ENCODE measurements at regions not wholly inside any gene's neighbourhood (a gene's known extent, or its start where the extent isn't known, plus 50 kb on each side); places are given as distances from the start of the nearest gene placed in this dataset.

DNA sequence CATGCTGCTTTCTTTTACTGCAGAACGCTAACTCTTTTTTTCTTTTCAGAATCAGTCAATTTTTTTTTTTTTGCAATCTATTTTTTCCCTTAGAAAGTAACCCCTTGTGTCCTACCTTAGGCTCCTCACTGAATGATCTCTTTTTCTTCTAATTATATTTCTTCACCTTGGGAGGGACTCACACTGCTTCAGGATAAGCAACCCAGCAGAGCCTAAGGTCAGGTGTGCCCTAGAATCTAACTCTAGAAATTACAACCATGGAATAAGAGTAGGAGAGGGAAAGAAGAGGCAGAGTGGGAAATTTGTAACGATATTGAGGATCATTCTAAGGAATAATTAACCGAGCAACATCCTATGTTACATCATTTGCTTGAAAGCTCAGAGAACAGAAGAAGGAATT lies 564.0 kb upstream of the MEF2C start:
- WGBS (ENCODE audit: insufficient coverage), result 75% methylated on average over 1 of the region's 3 CpGs

DNA sequence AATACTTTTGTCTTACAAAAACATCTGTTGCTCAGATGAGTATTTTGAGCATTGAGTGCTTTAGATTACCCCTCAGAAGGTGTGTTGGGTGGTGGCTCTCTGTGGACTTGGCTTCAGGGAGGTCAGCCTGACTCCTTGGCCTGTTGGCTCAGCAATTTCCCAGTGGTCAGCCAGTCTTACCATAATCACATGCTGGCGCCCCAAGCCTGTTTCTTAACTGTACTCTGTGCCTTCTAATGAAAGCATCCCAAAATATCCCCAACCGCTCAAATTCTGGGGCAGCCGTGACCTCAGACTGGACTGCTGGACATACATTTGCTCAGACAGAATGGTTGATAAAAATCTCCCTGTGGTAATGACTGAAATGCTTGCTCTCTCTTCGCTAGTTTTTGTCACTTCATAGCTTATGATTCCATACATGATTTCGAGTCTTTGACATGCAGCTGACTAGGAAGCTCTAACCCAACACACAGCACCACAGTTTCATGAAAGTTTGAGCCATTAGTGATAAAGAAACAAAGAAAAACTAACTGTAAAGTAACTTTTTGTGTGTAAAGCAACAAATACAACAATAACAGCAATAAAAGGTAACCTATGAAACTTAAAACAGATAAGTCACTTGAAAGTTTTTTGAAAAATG lies 562.2 kb upstream of the MEF2C start:
- no peak overlapping the region for H3K27ac ChIP-seq (ENCODE audit: low read depth, low read length)
- no peak for DNase-seq (ENCODE audit: low read depth in 4 of 6, low spot score in 6 of 6)
- no peaks in the 10 kb centered on the region for H3K9me3 ChIP-seq (ENCODE audit: control insufficient read depth, insufficient read depth, low read length)
- H3K27me3 ChIP-seq (ENCODE audit: control insufficient read depth, insufficient read depth, low read length), result no peaks in the 10 kb centered on the region
- no peaks in the 10 kb centered on the region for H3K36me3 ChIP-seq (ENCODE audit: control insufficient read depth, insufficient read depth, low read length)
- 92% methylated on average over 4 of the region's 5 CpGs for WGBS (ENCODE audit: insufficient coverage)
- no peak overlapping the region for H3K4me3 ChIP-seq (ENCODE audit: low read depth, low read length)
- H3K4me1 ChIP-seq (ENCODE audit: control insufficient read depth, insufficient read depth, low read length), result no peaks in the 10 kb centered on the region

More for the DNA sequence above, 564.0 kb upstream of the MEF2C start:
- no peak overlapping the region for H3K27ac ChIP-seq (ENCODE audit: low read depth, low read length)
- H3K36me3 ChIP-seq (ENCODE audit: control insufficient read depth, insufficient read depth, low read length), result no peaks in the 10 kb centered on the region
- no peak overlapping the region for H3K4me3 ChIP-seq (ENCODE audit: low read depth, low read length)
- no peaks in the 10 kb centered on the region for H3K9me3 ChIP-seq (ENCODE audit: control insufficient read depth, insufficient read depth, low read length)
- no peak for DNase-seq (ENCODE audit: low read depth in 4 of 6, low spot score in 6 of 6)
- H3K4me1 ChIP-seq (ENCODE audit: control insufficient read depth, insufficient read depth, low read length), result no peaks in the 10 kb centered on the region
- no peaks in the 10 kb centered on the region for H3K27me3 ChIP-seq (ENCODE audit: control insufficient read depth, insufficient read depth, low read length)

- H3K4me3 ChIP-seq (ENCODE audit: low read depth, low read length), result no peak overlapping the region
- no peak overlapping the region for H3K27ac ChIP-seq (ENCODE audit: low read depth, low read length)
- DNase-seq (ENCODE audit: low read depth in 4 of 6, low spot score in 6 of 6), result no peak
- H3K9me3 ChIP-seq (ENCODE audit: control insufficient read depth, insufficient read depth, low read length), result no peaks in the 10 kb centered on the region
- H3K27me3 ChIP-seq (ENCODE audit: control insufficient read depth, insufficient read depth, low read length), result no peaks in the 10 kb centered on the region
- H3K4me1 ChIP-seq (ENCODE audit: control insufficient read depth, insufficient read depth, low read length), result no peaks in the 10 kb centered on the region
- no peaks in the 10 kb centered on the region for H3K36me3 ChIP-seq (ENCODE audit: control insufficient read depth, insufficient read depth, low read length)
- WGBS (ENCODE audit: insufficient coverage), result no CpG with 5 or more reads among the region's 3 CpGs
Measured at GRCh38 chr5:89444088-89444487, 561.1 kb upstream of the MEF2C start.

GRCh38 chr5:89443508-89443907 lies 560.5 kb upstream of the MEF2C start:
- Histone ChIP-seq H3K9me3 (ENCODE audit: control insufficient read depth, insufficient read depth, low read length) (no peaks in the 10 kb centered on the region), H3K36me3 (ENCODE audit: control insufficient read depth, insufficient read depth, low read length) (no peaks in the 10 kb centered on the region), H3K27me3 (ENCODE audit: control insufficient read depth, insufficient read depth, low read length) (no peaks in the 10 kb centered on the region), H3K4me3 (ENCODE audit: low read depth, low read length) (no peak overlapping the region), H3K27ac (ENCODE audit: low read depth, low read length) (no peak overlapping the region), H3K4me1 (ENCODE audit: control insufficient read depth, insufficient read depth, low read length) (no peaks in the 10 kb centered on the region)
- WGBS (ENCODE audit: insufficient coverage), result no CpG with 5 or more reads among the region's 1 CpG
- peak in 2 of 6 donors; percentile 12 to 45 for DNase-seq (ENCODE audit: low read depth in 4 of 6, low spot score in 6 of 6)

DNA sequence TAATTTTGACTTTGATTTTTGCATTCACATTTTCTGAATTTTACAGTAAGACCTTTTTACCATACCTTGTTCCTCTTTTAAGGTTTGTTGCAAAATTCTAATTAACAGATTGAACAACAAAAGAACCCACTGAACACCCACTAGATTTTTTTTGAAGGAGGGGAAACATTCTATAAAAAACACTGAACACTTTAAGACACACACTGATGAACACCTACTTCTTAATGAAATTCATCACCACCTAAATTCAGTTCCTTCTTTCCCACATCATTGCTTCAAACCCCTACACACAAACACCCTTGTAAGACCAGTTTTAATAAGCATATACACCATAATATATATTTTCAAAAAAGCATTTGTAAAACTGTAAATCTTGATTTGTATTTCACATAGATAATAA lies 559.0 kb upstream of the MEF2C start:
- Histone ChIP-seq H3K27ac (ENCODE audit: low read depth, low read length) (no peak overlapping the region), H3K4me3 (ENCODE audit: low read depth, low read length) (no peak overlapping the region), H3K27me3 (ENCODE audit: control insufficient read depth, insufficient read depth, low read length) (no peaks in the 10 kb centered on the region), H3K9me3 (ENCODE audit: control insufficient read depth, insufficient read depth, low read length) (no peaks in the 10 kb centered on the region), H3K4me1 (ENCODE audit: control insufficient read depth, insufficient read depth, low read length) (no peaks in the 10 kb centered on the region), H3K36me3 (ENCODE audit: control insufficient read depth, insufficient read depth, low read length) (no peaks in the 10 kb centered on the region)
- no peak for DNase-seq (ENCODE audit: low read depth in 4 of 6, low spot score in 6 of 6)

- Histone ChIP-seq H3K4me3 (ENCODE audit: low read depth, low read length) (no peak overlapping the region), H3K9me3 (ENCODE audit: control insufficient read depth, insufficient read depth, low read length) (no peaks in the 10 kb centered on the region), H3K27ac (ENCODE audit: low read depth, low read length) (no peak overlapping the region), H3K36me3 (ENCODE audit: control insufficient read depth, insufficient read depth, low read length) (no peaks in the 10 kb centered on the region), H3K27me3 (ENCODE audit: control insufficient read depth, insufficient read depth, low read length) (no peaks in the 10 kb centered on the region), H3K4me1 (ENCODE audit: control insufficient read depth, insufficient read depth, low read length) (no peaks in the 10 kb centered on the region)
- DNase-seq (ENCODE audit: low read depth in 4 of 6, low spot score in 6 of 6), result no peak
- WGBS (ENCODE audit: insufficient coverage), result no CpG with 5 or more reads among the region's 2 CpGs
Measured at GRCh38 chr5:89440670-89441069, 557.7 kb upstream of the MEF2C start.

DNA sequence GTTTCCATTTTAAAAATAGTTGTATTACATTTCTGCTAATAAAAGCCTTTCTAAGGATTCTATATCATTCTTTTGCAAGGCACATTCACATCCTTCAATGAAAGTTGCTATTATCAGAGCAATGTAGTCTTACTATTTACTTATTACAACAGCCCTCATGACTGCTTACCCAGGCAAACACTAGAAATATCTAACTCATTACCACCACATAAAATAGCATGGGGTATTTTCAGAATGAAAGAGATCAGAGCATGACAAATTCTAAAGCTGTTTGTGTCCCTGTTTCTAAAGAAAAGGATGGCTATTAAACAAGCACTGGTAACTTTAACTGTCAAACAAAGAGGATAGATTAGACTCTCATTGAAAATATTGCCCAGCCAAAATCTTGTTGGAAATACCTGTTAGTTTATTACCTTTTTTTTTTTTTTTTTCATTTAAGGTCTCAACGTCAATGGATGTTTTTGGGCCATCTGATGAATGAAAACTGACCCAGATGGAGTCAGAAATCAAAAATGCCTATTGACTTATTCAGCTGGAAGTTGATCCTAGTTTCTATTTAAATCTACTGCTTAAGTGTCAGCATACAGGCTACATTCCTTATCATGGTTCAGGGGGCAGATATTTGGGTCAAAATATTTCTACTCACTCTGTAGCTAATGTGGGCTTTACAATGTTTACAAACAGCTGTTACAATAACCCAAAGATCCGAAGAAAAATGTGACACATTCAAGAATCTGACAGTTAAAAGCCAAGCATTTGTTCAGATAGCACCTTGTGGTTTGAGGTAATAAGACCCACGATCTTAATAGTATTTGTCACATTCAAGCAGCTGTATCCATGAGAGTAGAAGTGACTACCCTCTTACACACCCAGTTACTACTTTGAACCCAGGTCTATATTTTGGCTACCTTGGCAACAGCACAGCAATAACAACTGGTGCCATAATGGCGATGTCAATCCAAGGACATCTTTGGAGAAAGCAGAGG lies 554.8 kb upstream of the MEF2C start:
- no peaks in the 10 kb centered on the region for H3K27me3 ChIP-seq (ENCODE audit: control insufficient read depth, insufficient read depth, low read length)
- DNase-seq (ENCODE audit: low read depth in 4 of 6, low spot score in 6 of 6), result peak in 1 of 6 donors; percentile 10
- no peaks in the 10 kb centered on the region for H3K9me3 ChIP-seq (ENCODE audit: control insufficient read depth, insufficient read depth, low read length)
- no peak overlapping the region for H3K4me3 ChIP-seq (ENCODE audit: low read depth, low read length)
- 100% methylated on average over 1 of the region's 4 CpGs for WGBS (ENCODE audit: insufficient coverage)
- H3K4me1 ChIP-seq (ENCODE audit: control insufficient read depth, insufficient read depth, low read length), result no peaks in the 10 kb centered on the region
- H3K27ac ChIP-seq (ENCODE audit: low read depth, low read length), result no peak overlapping the region
- H3K36me3 ChIP-seq (ENCODE audit: control insufficient read depth, insufficient read depth, low read length), result no peaks in the 10 kb centered on the region

DNA sequence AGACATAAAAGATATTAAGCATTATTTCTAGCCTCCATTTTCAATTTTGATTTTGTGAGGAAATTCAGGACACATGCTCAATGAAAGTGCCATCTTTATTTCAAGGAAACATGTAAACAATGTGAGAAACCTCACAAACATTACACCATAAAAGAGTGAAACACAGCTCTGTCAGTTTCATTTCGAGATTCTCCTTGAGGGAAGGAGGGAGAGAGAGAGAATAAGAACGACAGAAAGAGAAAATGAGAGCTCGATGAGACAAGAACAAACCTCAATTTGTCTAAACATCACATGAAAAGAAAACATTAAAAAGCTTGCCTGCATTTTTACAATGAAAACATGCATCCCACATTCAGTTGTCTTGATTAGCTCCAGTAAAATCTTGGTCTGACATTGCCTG lies 553.5 kb upstream of the MEF2C start:
- Histone ChIP-seq H3K27ac (ENCODE audit: low read depth, low read length) (no peak overlapping the region), H3K4me1 (ENCODE audit: control insufficient read depth, insufficient read depth, low read length) (no peaks in the 10 kb centered on the region), H3K9me3 (ENCODE audit: control insufficient read depth, insufficient read depth, low read length) (no peaks in the 10 kb centered on the region), H3K27me3 (ENCODE audit: control insufficient read depth, insufficient read depth, low read length) (no peaks in the 10 kb centered on the region), H3K4me3 (ENCODE audit: low read depth, low read length) (no peak overlapping the region), H3K36me3 (ENCODE audit: control insufficient read depth, insufficient read depth, low read length) (no peaks in the 10 kb centered on the region)
- no CpG with 5 or more reads among the region's 3 CpGs for WGBS (ENCODE audit: insufficient coverage)
- DNase-seq (ENCODE audit: low read depth in 4 of 6, low spot score in 6 of 6), result no peak

DNA sequence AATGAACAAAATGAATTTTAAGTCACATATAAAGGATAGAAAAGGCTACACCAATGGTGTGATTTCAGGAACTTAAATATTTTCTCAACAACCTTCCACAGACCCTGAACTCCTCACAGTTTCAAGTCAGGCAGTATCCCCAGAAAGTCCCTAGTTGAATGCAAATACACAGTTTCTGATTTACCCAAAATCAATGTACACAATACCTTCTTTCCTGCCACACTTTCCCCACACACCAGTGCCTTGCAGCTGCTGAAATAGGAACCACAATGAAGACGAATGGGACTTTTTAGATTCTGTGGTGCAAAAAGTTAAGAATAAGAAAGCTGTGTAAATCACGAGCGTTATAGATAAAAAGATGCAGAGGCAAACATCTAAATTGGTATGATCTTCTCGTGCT lies 552.4 kb upstream of the MEF2C start:
- no peaks in the 10 kb centered on the region for H3K4me1 ChIP-seq (ENCODE audit: control insufficient read depth, insufficient read depth, low read length)
- no CpG with 5 or more reads among the region's 4 CpGs for WGBS (ENCODE audit: insufficient coverage)
- no peaks in the 10 kb centered on the region for H3K36me3 ChIP-seq (ENCODE audit: control insufficient read depth, insufficient read depth, low read length)
- DNase-seq (ENCODE audit: low read depth in 4 of 6, low spot score in 6 of 6), result no peak
- H3K4me3 ChIP-seq (ENCODE audit: low read depth, low read length), result no peak overlapping the region
- H3K9me3 ChIP-seq (ENCODE audit: control insufficient read depth, insufficient read depth, low read length), result no peaks in the 10 kb centered on the region
- H3K27me3 ChIP-seq (ENCODE audit: control insufficient read depth, insufficient read depth, low read length), result no peaks in the 10 kb centered on the region
- H3K27ac ChIP-seq (ENCODE audit: low read depth, low read length), result no peak overlapping the region

DNA sequence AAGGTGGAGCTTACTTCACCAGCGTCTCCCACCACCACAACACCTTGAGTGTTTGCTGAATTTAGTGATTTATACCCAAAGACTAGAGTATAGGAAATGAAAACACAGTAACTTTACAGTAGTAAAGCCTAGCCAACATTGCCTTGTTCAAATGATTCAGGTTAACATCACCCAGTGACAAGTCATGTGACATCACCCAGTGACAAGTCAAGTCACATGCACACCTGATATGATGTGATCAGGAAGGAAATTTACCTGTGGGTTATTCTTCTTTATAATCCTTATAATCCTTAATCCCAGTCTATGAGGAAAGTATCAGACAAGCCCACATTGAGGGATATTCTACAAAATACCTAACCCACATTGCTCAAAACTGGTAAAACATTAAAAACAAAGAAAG lies 545.6 kb upstream of the MEF2C start:
- Histone ChIP-seq H3K4me3 (ENCODE audit: low read depth, low read length) (no peak overlapping the region), H3K27me3 (ENCODE audit: control insufficient read depth, insufficient read depth, low read length) (no peaks in the 10 kb centered on the region), H3K9me3 (ENCODE audit: control insufficient read depth, insufficient read depth, low read length) (no peaks in the 10 kb centered on the region), H3K4me1 (ENCODE audit: control insufficient read depth, insufficient read depth, low read length) (no peaks in the 10 kb centered on the region), H3K36me3 (ENCODE audit: control insufficient read depth, insufficient read depth, low read length) (no peaks in the 10 kb centered on the region), H3K27ac (ENCODE audit: low read depth, low read length) (no peak overlapping the region)
- WGBS (ENCODE audit: insufficient coverage), result no CpG with 5 or more reads among the region's 1 CpG
- no peak for DNase-seq (ENCODE audit: low read depth in 4 of 6, low spot score in 6 of 6)
